CD1c-positive myeloid dendritic cell (primary cell): ENCODE measurements at regions not wholly inside any gene's neighbourhood (a gene's known extent, or its start where the extent isn't known, plus 50 kb on each side); places are given as distances from the start of the nearest gene placed in this dataset.
A peak's percentile ranks its signal among the peaks of the same experiment; 100 is the strongest.
"Not testable (repeated sequence)": the region's sequence is repeated elsewhere in the genome, so short reads cannot be mapped to it uniquely, and the experiment has no call there.

Experiments used
- DNase-seq: peaks from one replicate; pipeline ENCODE4 v3.0.0-alpha.2; 2016; ENCODE audit errors: extremely low spot score

- no peak for DNase-seq
These were observed 55.3 kb upstream of the NOL4 start for GRCh38 chr18:34280000-34280399.

GRCh38 chr18:34280653-34281052, 55.9 kb upstream of the NOL4 start:
- no peak for DNase-seq

- no peak for DNase-seq
These were observed 56.6 kb upstream of the NOL4 start for GRCh38 chr18:34281290-34281689.

GRCh38 chr18:34281722-34282121, 57.0 kb upstream of the NOL4 start:
- no peak for DNase-seq

GRCh38 chr18:34283506-34283905, 58.8 kb upstream of the NOL4 start:
- DNase-seq = no peak

GRCh38 chr18:34287825-34288224, 63.1 kb upstream of the NOL4 start:
- no peak for DNase-seq

- DNase-seq = no peak
These were observed 67.9 kb upstream of the NOL4 start for GRCh38 chr18:34292594-34292993.

GRCh38 chr18:34297287-34297686, 72.6 kb upstream of the NOL4 start:
- DNase-seq = no peak

- no peak for DNase-seq
These were observed 75.1 kb upstream of the NOL4 start for GRCh38 chr18:34299828-34300227.

- DNase-seq = no peak
These were observed 86.8 kb upstream of the NOL4 start for GRCh38 chr18:34311468-34311867.

- DNase-seq = no peak
These were observed 90.1 kb upstream of the NOL4 start for GRCh38 chr18:34314847-34315246.

- DNase-seq = no peak
These were observed 91.1 kb upstream of the NOL4 start for GRCh38 chr18:34315591-34316352.

- no peak for DNase-seq
These were observed 95.6 kb upstream of the NOL4 start for GRCh38 chr18:34320267-34320666.

- no peak for DNase-seq
These were observed 96.4 kb upstream of the NOL4 start for GRCh38 chr18:34321066-34321465.

GRCh38 chr18:34322365-34323289, 97.9 kb upstream of the NOL4 start:
- peak; percentile 5 for DNase-seq

GRCh38 chr18:34329840-34330239, 105.1 kb upstream of the NOL4 start:
- DNase-seq = no peak

GRCh38 chr18:34330308-34330707, 105.6 kb upstream of the NOL4 start:
- no peak for DNase-seq

- DNase-seq = not testable (repeated sequence)
These were observed 106.2 kb upstream of the NOL4 start for GRCh38 chr18:34330907-34331306.

- not testable (repeated sequence) for DNase-seq
These were observed 106.6 kb upstream of the NOL4 start for GRCh38 chr18:34331343-34331742.

GRCh38 chr18:34339155-34339554, 114.4 kb upstream of the NOL4 start:
- no peak for DNase-seq

GRCh38 chr18:34342960-34343359, 118.2 kb upstream of the NOL4 start:
- DNase-seq = no peak

GRCh38 chr18:34345738-34346137, 121.0 kb upstream of the NOL4 start:
- DNase-seq = no peak

- DNase-seq = no peak
These were observed 126.1 kb upstream of the NOL4 start for GRCh38 chr18:34350778-34351177.
